COLO668 (cell line): ENCODE measurements at regions not wholly inside any gene's neighbourhood (a gene's known extent, or its start where the extent isn't known, plus 50 kb on each side); places are given as distances from the start of the nearest gene placed in this dataset.

Experiments
- DNase-seq: peaks from one replicate; lab custom pipeline; 2025; ENCODE audit not compliant: unreplicated experiment; lab: John Stamatoyannopoulos, UW

GRCh38 chr9:18371141-18371540 is 102.8 kb upstream of the ADAMTSL1 start:
- no peak for DNase-seq

DNA sequence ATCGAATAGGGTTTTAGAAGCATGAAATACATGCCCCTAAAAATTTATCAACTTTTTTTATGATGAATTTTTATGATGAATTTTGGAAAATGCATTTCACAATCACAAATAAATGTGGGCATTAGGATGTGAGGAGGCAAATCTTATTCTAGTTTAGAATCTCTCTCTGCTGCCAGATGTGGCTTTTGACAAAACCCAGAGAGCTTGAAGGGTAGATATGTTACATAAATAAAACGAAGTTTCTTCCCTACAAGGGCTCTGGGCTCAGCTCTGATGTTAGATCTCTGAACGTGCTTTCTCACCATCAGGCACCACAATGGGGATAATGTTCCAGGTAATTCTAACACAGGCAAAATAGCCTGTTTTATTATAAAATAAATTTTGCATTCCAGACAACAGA is 102.3 kb upstream of the ADAMTSL1 start:
- DNase-seq: no peak

DNA sequence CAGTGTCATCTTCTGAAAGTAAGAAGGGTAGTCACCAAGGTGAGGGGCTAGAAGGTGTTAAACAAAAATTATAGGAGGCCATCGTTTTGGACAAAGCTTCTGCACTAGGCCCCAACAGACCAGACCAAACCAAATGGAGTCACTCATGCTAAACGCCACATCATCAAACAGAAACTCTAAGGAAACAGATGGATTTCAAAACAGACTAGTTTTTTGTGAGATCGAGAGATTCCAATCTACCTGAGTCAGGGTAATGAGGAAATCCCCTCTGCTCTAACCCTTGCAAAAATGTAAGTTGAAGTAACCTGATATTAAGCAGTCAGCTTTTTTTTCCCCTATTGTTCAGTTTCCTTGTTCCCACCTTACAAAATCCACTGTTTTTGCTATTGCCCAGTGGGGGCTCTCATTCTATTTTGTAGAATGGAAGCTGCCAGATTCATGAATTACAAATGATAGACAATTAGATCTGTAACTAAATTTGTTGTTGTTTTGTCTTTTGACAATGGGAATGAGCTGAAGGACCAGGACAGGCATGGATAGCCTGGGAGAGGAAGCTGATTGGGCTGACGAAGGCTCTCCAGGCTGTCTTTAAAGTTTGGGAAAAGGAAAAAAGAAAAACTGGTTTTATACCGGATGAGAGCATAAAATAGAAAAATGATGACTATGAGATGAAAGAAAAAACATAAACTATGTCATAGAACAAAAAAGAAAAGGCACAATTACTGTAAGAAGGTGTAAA is 94.7 kb upstream of the ADAMTSL1 start:
- no peak for DNase-seq

- no peak for DNase-seq
Observed at GRCh38 chr9:18382243-18382642, 91.7 kb upstream of the ADAMTSL1 start.

DNA sequence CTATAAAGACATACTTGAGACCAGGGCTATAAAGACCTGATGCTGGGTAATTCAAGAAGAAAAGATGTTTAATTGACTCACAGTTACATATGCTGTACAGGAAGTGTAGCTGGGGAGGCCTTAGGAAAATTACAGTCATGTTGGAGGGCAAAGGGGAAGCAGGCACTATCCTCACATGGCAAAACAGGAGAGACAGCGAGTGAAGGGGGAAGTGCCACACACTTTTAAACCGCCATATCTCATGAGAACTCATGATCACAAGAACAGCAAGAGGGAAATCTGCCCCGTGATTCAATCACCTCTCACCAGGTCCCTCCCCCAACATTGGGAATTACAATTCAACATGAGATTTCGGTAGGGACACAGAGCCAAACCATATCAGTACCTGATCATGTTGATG is 89.9 kb upstream of the ADAMTSL1 start:
- DNase-seq: no peak

GRCh38 chr9:18385696-18386490 is 88.1 kb upstream of the ADAMTSL1 start:
- DNase-seq: no peak

- DNase-seq: no peak
Observed at GRCh38 chr9:18390393-18390792, 83.6 kb upstream of the ADAMTSL1 start.

GRCh38 chr9:18393340-18394130 is 80.4 kb upstream of the ADAMTSL1 start:
- peak; percentile 80 for DNase-seq

- DNase-seq: no peak
Observed at GRCh38 chr9:18394847-18395351, 79.1 kb upstream of the ADAMTSL1 start.

GRCh38 chr9:18396102-18396728 is 77.7 kb upstream of the ADAMTSL1 start:
- peak; percentile 10 for DNase-seq

- DNase-seq: no peak
Observed at GRCh38 chr9:18397076-18397475, 76.9 kb upstream of the ADAMTSL1 start.

DNA sequence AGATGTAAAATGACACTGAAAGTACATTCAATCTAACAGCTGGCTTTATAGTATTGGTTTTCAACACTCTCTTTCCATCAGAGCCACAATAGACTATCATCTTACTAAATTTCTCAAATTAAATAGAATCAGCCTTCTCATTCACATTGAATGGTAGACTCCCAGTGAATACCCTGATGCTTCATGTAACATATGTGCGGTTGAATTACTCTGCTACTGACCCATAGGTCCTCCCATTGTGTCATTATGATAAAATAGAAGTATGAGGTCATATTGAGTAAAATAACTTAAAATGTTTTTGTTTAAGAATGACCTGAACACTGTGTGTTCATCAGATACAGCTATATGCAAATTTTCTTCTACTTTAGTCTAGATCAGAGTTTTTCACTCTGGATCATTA is 75.9 kb upstream of the ADAMTSL1 start:
- DNase-seq: no peak

DNA sequence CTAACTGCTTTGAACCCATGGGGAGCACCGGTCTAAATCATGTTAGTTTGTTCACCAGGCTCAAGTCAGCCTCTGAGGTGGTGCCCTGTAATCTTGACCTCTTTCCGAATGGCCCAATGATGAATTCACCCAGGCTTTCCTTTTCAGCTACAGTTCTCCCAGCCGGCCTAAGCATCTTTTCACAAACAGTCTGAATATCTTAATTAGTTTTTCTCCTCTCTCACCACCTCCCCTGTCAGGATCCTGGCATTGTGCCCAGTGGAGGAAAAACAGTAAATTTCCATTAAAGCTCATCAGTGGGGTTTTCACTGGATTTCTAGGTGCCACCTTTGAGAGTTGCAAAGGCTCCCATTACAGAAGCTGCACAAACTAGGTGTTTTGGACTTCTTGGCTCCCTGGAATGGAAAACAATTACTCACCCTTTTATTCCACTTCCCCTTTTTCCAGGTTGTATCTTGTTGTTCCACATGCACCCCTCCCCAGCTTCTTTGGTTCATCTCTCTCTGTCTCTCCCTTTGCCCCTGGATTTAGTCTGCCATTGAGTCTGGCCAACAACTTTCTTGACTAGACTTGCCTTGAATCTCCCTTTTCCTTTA is 69.4 kb upstream of the ADAMTSL1 start:
- no peak for DNase-seq

DNA sequence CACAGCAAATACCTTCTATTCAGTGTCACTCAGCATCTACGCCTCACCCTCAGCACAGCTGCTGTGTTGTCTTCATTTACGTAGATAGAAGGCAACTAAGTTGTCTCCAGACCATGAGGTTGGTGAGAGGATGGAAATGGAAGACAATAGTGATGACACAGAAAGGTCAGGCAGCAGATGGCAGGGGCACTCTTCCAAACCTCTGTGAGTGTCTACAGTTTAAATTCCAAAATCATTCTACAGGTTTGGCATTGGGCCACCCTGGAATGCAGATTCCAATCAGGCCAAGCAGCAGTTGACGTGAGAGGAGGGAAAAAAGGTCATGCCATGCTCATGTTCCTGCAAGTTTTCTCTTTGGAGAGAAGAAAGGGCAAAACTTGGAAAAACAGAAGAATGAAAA is 68.7 kb upstream of the ADAMTSL1 start:
- DNase-seq: no peak

GRCh38 chr9:18410983-18411382 is 63.0 kb upstream of the ADAMTSL1 start:
- DNase-seq: no peak

GRCh38 chr9:18421391-18421790 is 52.6 kb upstream of the ADAMTSL1 start:
- DNase-seq: no peak

DNA sequence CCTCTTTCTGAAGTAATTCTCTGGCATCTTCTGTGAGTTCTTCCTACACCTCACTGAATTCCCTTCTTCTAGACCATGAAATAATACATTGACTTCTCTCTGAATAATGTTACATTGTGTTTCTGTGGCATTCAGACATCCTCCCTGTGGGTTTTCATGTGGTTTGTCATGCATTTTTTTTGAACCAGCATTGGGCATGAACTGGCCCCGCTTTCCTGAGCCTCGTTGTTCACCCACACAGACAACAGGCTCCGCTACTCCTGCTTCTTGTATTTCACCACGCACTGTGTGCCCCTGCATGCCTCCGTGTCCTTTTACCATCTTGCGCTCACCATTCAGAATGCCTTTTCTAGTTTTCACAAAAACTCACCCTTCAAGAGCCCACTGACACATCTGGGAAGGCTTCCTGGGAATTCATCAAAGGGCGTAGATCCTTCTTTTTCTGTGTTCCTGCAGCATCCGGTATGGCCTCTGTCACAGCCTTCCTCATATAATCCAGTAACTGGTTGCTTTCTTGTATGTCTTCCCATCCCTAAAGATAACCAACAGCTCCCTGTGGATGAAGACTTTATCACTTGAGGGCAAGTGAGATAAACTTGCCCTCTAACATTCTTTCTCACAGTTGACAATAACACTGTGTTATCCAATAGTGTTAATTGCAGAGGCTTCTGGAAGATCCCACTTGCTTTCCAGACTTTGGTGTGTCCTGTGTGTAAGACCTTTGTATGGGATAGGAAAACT is 51.5 kb upstream of the ADAMTSL1 start:
- DNase-seq: no peak

- DNase-seq: no peak
Observed at GRCh38 chr9:18423791-18424531, 50.0 kb upstream of the ADAMTSL1 start.
